CD4-positive, alpha-beta T cell treated with Interleukin-4 for 1 hour (primary cell): ENCODE measurements at regions not wholly inside any gene's neighbourhood (a gene's known extent, or its start where the extent isn't known, plus 50 kb on each side); places are given as distances from the start of the nearest gene placed in this dataset.

Source experiments
- DNase-seq, 2 donors: peaks; one replicate each; pipeline ENCODE4 v3.0.0-alpha.2; 2020 to 2022

- no peak for DNase-seq
These were observed 168.7 kb upstream of the KCNJ16 start for GRCh38 chr17:69906306-69906705.

GRCh38 chr17:69907132-69907847, 167.7 kb upstream of the KCNJ16 start:
- DNase-seq = no peak

- no peak for DNase-seq
These were observed 166.2 kb upstream of the KCNJ16 start for GRCh38 chr17:69908626-69909368.

- DNase-seq = no peak
These were observed 165.6 kb upstream of the KCNJ16 start for GRCh38 chr17:69909389-69909788.

GRCh38 chr17:69912805-69913204, 162.2 kb upstream of the KCNJ16 start:
- DNase-seq = no peak

- no peak for DNase-seq
These were observed 161.8 kb upstream of the KCNJ16 start for GRCh38 chr17:69913216-69913615.

- DNase-seq = no peak
These were observed 161.4 kb upstream of the KCNJ16 start for GRCh38 chr17:69913616-69914015.

- DNase-seq = no peak
These were observed 160.5 kb upstream of the KCNJ16 start for GRCh38 chr17:69914520-69914919.

GRCh38 chr17:69916761-69917160, 158.3 kb upstream of the KCNJ16 start:
- DNase-seq = no peak

GRCh38 chr17:69918164-69918563, 156.9 kb upstream of the KCNJ16 start:
- DNase-seq = no peak

GRCh38 chr17:69919789-69920188, 155.2 kb upstream of the KCNJ16 start:
- DNase-seq = no peak

GRCh38 chr17:69921046-69921445, 154.0 kb upstream of the KCNJ16 start:
- no peak for DNase-seq

- DNase-seq = no peak
These were observed 146.4 kb upstream of the KCNJ16 start for GRCh38 chr17:69928611-69929010.

GRCh38 chr17:69936996-69937395, 138.0 kb upstream of the KCNJ16 start:
- DNase-seq = no peak

GRCh38 chr17:69943058-69943457, 132.0 kb upstream of the KCNJ16 start:
- DNase-seq = no peak

- no peak for DNase-seq
These were observed 130.6 kb upstream of the KCNJ16 start for GRCh38 chr17:69944406-69944805.

- DNase-seq = no peak
These were observed 129.3 kb upstream of the KCNJ16 start for GRCh38 chr17:69945698-69946185.

- DNase-seq = no peak
These were observed 127.8 kb upstream of the KCNJ16 start for GRCh38 chr17:69947027-69947759.

GRCh38 chr17:69948406-69948805, 126.6 kb upstream of the KCNJ16 start:
- no peak for DNase-seq

- no peak for DNase-seq
These were observed 125.5 kb upstream of the KCNJ16 start for GRCh38 chr17:69949496-69949895.

- no peak for DNase-seq
These were observed 124.9 kb upstream of the KCNJ16 start for GRCh38 chr17:69949973-69950695.

- DNase-seq = no peak
These were observed 124.2 kb upstream of the KCNJ16 start for GRCh38 chr17:69950701-69951418.
